Tibial artery (tissue), 4 donors: ENCODE measurements at regions not wholly inside any gene's neighbourhood (a gene's known extent, or its start where the extent isn't known, plus 50 kb on each side); places are given as distances from the start of the nearest gene placed in this dataset.

Experiments
- DNase-seq, 2 donors: peaks; one replicate each; pipeline ENCODE4 v3.0.0-alpha.2; 2019
- H3K27ac ChIP-seq, 2 donors: fragments of 200-600 bp; sonication (generic) in 1 of 2; 1 replicate in 1 of 2; 2 replicates in 1 of 2; pipeline ENCODE4 v1.5.1; 2018 to 2019; ENCODE audit warnings: mild to moderate bottlenecking in 1 of 2
- H3K27me3 ChIP-seq, 2 donors: fragments of 200-600 bp; sonication (generic) in 1 of 2; one replicate each; pipeline versions ENCODE4 v1.5.1 to v1.6.0; 2016 to 2019
- H3K36me3 ChIP-seq, 3 donors: fragments of 200-600 bp; sonication (generic) in 2 of 3; one replicate each; pipeline ENCODE4 v1.5.1; 2016 to 2019; ENCODE audit warnings: mild to moderate bottlenecking in 2 of 3
- H3K4me1 ChIP-seq, 4 donors: fragments of 200-600 bp; sonication (generic) in 2 of 4; 1 replicate in 3 of 4; 2 replicates in 1 of 4; pipeline ENCODE4 v1.5.1; 2016 to 2019
- H3K4me3 ChIP-seq, 2 donors: fragments of 200-600 bp; sonication (generic) in 1 of 2; 1 replicate in 1 of 2; 2 replicates in 1 of 2; pipeline ENCODE4 v1.5.1; 2018 to 2019; ENCODE audit warnings: mild to moderate bottlenecking in 2 of 2
- H3K9me3 ChIP-seq, 3 donors: fragments of 200-600 bp; sonication (generic) in 1 of 3; one replicate each; pipeline ENCODE4 v1.5.1; 2016 to 2019
- CTCF ChIP-seq, 2 experiments: fragments of 200-600 bp in 1 of 2; fragments of 450-650 bp in 1 of 2; IDR thresholded peaks; one replicate each; pipeline ENCODE4 v1.5.1; 2017 to 2019; ENCODE audit warnings: antibody characterized with exemption in 2 of 2, mild to moderate bottlenecking in 1 of 2, moderate library complexity in 1 of 2
- intact Hi-C: fragments of 100-400 bp; cut with DNase I; formaldehyde crosslinking; loops from one replicate; pipeline ENCODE4 v1.15.0; 2023; ENCODE audit warnings: low total_unique reads

DNA sequence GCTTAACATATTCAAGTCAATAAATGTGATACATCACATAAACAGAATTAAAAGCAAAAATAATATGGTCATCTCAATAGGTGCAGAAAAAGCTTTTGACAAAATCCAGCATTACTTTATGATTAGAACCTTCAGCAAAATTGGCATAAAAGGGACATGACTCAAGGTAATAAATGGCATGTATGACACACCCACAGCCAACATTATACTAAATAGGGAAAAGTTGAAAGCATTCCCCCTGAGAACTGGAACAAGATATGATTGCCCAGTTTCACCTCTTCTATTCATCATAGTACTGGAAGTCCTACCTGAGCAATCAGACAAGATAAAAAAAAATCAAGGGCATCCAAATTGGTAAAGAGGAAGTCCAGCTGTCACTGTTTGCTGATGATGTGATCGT is 594.7 kb downstream of the DIPK2A start:
- Histone ChIP-seq H3K9me3 (no peaks in the 10 kb centered on the region), H3K4me3 (no peak overlapping the region), H3K27me3 (no peaks in the 10 kb centered on the region), H3K4me1 (no peaks in the 10 kb centered on the region), H3K36me3 (no peaks in the 10 kb centered on the region), H3K27ac (no peak overlapping the region)
- intact Hi-C loops, result no loop called here
- no peak for DNase-seq
- no peak for TF ChIP-seq CTCF (IDR thresholded peaks at IDR 0.05)

DNA sequence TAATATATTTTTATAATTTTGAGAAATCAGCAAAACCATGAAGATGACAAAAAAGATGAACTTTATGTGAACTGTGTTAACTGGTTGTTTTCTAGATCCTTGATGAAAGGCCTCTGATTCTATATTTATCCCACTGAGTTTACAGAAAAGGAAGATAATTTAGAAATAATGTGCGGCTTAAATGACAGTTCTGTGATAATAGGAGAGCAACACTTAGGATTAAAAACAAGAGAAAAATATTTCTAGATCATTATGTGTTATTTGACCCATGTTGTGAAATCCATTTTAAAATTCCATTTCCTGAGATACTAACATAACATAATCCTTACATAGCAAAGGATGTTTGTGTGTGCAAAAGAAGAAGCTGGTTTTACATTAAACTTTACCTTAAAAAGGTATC is 598.0 kb downstream of the DIPK2A start:
- Histone ChIP-seq H3K27ac (no peak overlapping the region), H3K27me3 (no peaks in the 10 kb centered on the region), H3K4me1 (no peaks in the 10 kb centered on the region), H3K4me3 (no peak overlapping the region), H3K9me3 (no peaks in the 10 kb centered on the region), H3K36me3 (no peaks in the 10 kb centered on the region)
- intact Hi-C loops, result no loop called here
- no peak for DNase-seq
- TF ChIP-seq CTCF (IDR thresholded peaks at IDR 0.05), result no peak

DNA sequence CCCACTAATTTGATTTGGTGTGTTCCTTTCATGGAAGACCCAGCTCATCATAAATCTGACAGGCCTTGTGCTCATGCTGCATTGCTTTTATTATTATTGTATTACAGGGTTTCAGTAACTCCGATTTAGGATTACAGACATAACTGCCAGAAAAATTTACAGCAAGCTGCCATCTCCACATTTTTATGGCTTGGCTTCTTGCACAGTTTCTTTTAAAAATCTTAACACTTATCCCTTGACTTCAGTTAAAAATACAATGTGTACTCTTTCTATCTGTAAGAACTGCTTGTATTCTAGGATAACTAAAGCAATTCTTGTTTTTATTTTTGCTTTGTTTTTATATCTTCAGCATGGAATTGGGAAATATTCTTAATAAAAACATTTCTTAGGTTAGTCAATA is 612.2 kb downstream of the DIPK2A start:
- no peaks in the 10 kb centered on the region for H3K27me3 ChIP-seq
- H3K4me3 ChIP-seq, result no peak overlapping the region
- no peak for TF ChIP-seq CTCF (IDR thresholded peaks at IDR 0.05)
- H3K36me3 ChIP-seq, result no peaks in the 10 kb centered on the region
- H3K9me3 ChIP-seq, result no peaks in the 10 kb centered on the region
- H3K4me1 ChIP-seq, result no peaks in the 10 kb centered on the region
- no peak for DNase-seq
- H3K27ac ChIP-seq, result no peak overlapping the region
- intact Hi-C loops, result no loop called here

- Histone ChIP-seq H3K27ac (no peak overlapping the region), H3K36me3 (no peaks in the 10 kb centered on the region), H3K9me3 (no peaks in the 10 kb centered on the region), H3K4me3 (no peak overlapping the region), H3K4me1 (no peaks in the 10 kb centered on the region), H3K27me3 (no peaks in the 10 kb centered on the region)
- DNase-seq, result no peak
- TF ChIP-seq CTCF (IDR thresholded peaks at IDR 0.05), result no peak
- intact Hi-C loops, result no loop called here
These were observed 613.8 kb downstream of the DIPK2A start for GRCh38 chr3:144585408-144585807.

- H3K27ac ChIP-seq, result no peak overlapping the region
- H3K4me1 ChIP-seq, result no peaks in the 10 kb centered on the region
- no peaks in the 10 kb centered on the region for H3K27me3 ChIP-seq
- H3K4me3 ChIP-seq, result no peak overlapping the region
- DNase-seq, result no peak
- H3K9me3 ChIP-seq, result no peaks in the 10 kb centered on the region
- intact Hi-C loops, result no loop called here
- no peak for TF ChIP-seq CTCF (IDR thresholded peaks at IDR 0.05)
- no peaks in the 10 kb centered on the region for H3K36me3 ChIP-seq
These were observed 614.3 kb downstream of the DIPK2A start for GRCh38 chr3:144585953-144586352.

GRCh38 chr3:144586382-144586781 is 614.8 kb downstream of the DIPK2A start:
- Histone ChIP-seq H3K36me3 (no peaks in the 10 kb centered on the region), H3K27me3 (no peaks in the 10 kb centered on the region), H3K4me3 (no peak overlapping the region), H3K27ac (no peak overlapping the region), H3K9me3 (no peaks in the 10 kb centered on the region), H3K4me1 (no peaks in the 10 kb centered on the region)
- TF ChIP-seq CTCF (IDR thresholded peaks at IDR 0.05), result no peak
- no peak for DNase-seq
- intact Hi-C loops, result no loop called here
